ENCODE measurements at regions not wholly inside any gene's neighbourhood (a gene's known extent, or its start where the extent isn't known, plus 50 kb on each side); places are given as distances from the start of the nearest gene placed in this dataset.

DNA sequence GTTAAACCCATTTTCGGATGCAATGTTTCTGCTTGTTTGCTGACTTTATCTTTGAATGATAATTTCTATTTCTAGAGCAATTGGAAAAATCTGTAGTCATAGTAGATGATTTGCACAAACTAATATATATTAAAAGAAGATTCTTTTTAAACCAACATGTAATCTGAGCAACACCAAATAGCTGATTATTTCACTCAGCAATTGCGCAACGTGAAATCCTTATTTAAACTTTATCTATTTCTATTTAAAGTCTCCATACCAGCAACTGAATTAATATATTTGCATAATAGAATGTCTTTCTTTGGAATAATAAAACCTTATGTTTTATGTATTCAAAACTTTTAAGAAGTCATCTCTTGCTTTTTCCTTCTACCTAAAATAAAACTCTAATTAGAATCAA, 1132.4 kb downstream of the FLRT2 start:
- DNase-seq: no peak

DNA sequence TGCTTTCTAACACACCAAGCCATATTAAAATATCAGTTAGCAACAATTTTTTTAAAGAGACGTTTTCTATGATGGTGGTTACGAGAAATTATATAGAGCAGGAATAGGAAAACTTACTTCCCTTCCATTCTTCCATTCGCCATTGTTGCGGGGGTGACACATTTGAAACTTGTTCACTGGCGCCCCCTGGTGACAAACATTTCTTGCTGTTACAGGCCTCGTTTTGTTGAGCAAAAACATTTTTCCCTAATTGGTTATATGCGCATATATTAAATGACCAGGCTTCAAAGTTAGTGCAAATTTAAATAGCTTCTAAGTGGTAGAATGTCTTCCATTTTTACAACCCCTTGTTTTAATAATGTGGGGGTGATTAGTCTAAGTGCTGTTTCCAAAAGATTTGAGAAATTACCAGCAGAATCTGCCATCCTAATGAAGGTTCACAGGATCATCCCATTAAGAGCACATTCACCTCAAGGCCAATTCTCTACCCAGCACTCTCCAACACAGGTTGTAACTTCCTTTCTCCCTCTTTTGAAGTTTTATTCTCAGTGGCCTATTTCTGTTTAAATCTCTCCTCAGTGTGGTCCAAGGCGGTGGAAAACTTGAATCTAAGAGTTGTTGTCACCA, 1124.7 kb downstream of the FLRT2 start:
- no peak for DNase-seq

DNA sequence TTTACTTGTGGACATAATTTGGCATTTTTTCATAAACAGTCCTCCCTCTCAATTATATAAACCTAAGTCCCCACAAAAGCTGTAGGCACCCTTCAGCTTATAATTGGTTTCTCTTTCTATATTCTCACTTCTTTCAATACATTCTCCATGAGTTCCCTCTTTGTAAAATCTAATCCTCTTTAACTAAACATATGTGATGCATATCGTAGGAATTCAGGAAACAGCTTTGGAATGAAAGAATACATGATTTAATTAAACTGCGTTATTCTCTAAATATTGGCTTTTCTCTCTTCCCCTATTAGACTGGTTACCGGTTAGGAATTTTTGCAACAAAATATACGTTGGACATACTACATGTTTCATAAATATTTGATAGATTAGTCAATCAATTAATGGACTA, 1122.6 kb downstream of the FLRT2 start:
- no peak for DNase-seq

- DNase-seq: no peak
These were observed 1117.0 kb downstream of the FLRT2 start for GRCh38 chr14:86646696-86647690.

DNA sequence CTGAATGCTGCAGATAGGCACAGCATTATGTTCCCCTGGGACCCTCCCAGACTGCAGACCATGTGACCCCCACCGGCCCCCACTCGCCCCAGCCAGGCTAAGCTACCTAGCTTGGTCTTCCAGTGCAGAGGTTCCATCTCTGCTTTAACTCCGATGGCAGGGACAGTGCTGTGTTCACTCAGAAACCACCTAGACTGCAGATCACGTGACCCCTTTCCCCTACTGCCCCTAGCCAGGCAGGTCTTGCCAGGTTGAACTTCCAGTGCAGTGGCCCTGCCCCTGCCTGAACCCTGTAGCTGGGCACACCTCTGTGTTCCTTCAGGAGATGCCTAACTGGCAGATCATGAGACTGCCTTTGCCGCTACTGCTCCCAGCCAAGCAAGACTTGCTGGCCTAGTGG, 1116.2 kb downstream of the FLRT2 start:
- no peak for DNase-seq

DNA sequence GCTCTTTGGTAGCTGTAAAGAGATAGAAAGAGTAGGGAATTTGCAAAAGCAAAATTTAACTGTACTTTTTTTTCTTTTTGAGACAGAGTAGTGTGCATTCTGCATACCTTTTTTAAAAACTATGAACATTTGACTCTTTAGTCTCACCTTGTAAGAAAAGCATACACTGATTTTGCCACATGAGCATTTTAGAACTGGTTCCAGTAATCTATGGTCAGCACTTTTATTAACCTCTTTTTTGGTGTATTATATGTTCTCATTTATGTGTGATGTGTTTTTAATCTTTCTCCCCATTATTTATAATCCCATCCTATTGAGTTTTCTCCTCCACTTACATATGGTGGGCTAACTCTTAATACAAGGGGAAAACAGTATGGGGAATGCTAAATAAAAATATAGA, 1111.4 kb downstream of the FLRT2 start:
- DNase-seq: no peak

- DNase-seq: no peak
These were observed 1110.3 kb downstream of the FLRT2 start for GRCh38 chr14:86640288-86640687.

DNA sequence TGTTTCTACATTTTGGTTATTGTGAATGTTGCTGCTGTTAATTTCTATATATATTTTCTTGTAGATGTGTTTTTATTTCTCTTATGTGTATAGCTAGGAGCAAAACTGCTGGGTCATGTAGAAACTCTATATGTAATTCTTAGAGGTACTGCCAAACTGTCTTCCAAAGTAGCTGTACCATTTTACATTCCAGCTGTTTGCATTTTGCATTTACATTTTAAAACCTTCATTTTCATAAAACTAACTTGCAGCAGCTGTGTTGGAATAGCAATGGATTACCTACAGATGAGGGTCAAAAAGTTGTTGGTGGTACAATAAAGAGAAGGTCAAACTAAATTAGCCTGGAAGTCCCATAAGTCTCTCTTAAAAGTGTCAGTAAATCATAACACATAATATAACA, 1109.7 kb downstream of the FLRT2 start:
- DNase-seq: no peak

DNA sequence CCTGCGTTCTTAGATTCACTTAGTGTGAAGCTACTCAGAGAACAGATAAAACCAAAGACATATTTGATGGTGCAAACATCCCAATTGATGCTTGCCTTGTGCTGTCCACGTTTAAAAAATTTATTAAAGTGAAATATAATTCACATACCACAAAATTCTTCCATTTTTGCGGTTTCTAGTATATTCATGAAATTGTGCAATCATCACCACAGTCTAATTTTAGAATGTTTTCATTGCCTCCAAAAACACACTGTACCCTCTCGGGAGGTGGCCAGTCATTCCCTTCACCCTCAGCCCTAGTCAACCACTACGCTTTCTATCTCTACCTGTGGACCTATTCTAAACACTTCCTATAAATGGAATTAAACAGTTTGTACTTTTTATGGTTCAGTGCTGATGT, 1109.2 kb downstream of the FLRT2 start:
- no peak for DNase-seq

GRCh38 chr14:86627080-86627479, 1097.1 kb downstream of the FLRT2 start:
- DNase-seq: no peak

- DNase-seq: no peak
These were observed 1096.6 kb downstream of the FLRT2 start for GRCh38 chr14:86626530-86626929.

GRCh38 chr14:86625637-86626036, 1095.7 kb downstream of the FLRT2 start:
- no peak for DNase-seq

DNA sequence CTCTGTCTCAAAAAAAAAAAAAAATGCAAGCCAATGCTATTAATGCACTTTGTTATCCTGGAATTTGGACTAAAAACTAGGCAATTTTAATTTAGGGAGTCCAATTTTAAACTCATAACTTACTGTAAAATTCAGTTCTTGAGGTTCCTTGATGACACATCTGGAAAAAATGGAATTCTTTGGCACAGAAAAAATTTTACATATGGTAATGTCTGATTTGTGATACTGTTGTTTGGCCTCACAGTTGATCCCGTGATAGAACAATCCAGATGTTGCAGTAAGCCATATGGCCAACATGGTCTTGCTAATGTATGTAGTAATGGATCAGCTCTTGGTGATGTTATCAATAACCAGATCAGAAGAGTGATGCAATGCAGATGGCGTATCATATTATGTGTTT, 1089.8 kb downstream of the FLRT2 start:
- DNase-seq: no peak

DNA sequence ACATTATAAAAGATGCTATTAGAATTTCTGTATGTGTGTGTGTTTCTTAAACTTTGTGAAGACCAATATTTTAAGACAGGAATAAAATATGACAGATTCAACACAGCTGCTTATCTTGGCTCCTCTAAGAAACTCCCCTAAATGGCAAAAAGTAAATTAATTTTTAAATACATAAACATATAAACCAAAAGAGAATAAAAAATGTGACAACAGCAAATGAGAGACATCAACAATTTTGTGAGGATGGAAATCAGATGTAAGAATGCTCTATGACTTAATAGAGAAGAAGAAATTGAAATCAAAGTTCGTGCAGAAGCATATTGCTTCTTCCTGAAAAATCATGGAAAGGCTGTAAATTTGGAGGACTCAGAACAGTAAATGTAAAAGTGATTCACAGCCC, 1083.8 kb downstream of the FLRT2 start:
- no peak for DNase-seq

- no peak for DNase-seq
These were observed 1083.2 kb downstream of the FLRT2 start for GRCh38 chr14:86613126-86613525.

- no peak for DNase-seq
These were observed 1074.6 kb downstream of the FLRT2 start for GRCh38 chr14:86604561-86604960.

GRCh38 chr14:86602263-86602662, 1072.3 kb downstream of the FLRT2 start:
- no peak for DNase-seq

DNA sequence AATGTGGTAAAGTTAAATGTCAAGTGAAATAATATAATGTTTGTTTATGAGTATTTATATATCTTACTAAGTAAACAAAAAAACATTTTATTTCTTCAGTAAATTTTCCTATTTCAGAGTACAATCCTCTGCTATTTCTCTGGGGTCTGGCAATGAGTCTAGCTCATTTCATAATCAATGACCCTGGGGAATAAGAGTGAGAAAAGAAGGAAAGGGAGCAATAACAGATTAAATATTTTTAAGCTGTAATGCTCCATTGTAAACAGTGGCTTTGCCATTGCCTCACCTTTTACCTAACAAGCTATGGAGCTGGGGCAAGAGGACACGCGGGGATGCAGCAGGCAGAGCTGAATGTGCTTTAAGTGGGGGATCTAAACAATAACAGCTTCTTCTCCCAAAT, 1071.9 kb downstream of the FLRT2 start:
- DNase-seq: no peak

DNA sequence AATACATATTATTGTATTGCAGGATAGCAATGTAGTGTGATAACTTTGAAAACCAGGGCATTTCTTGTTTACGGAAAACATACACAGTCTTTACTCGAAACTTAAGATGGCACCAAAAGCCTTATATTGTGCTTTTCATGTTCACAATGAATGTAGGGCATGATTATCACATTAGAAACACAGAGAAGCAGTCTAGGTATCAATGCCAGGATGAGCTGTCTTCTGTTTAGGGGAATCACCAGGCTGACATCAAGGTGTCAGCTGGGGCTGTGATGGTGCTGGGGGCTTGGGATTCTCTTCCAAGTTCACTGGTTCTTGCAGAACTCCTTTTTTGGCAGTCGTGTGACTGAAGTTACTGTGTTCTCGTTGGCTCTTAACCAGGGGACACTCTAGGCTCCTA, 1067.3 kb downstream of the FLRT2 start:
- no peak for DNase-seq

- DNase-seq: no peak
These were observed 1066.1 kb downstream of the FLRT2 start for GRCh38 chr14:86596024-86596423.

GRCh38 chr14:86575141-86575540, 1045.2 kb downstream of the FLRT2 start:
- DNase-seq: peak; percentile 42

GRCh38 chr14:86574778-86575129, 1044.8 kb downstream of the FLRT2 start:
- no peak for DNase-seq

- no peak for DNase-seq
These were observed 1044.3 kb downstream of the FLRT2 start for GRCh38 chr14:86574051-86574777.

GRCh38 chr14:86570371-86570770, 1040.4 kb downstream of the FLRT2 start:
- no peak for DNase-seq
